UCSD-AML1 (cell line): ENCODE measurements at regions not wholly inside any gene's neighbourhood (a gene's known extent, or its start where the extent isn't known, plus 50 kb on each side); places are given as distances from the start of the nearest gene placed in this dataset.
A peak's percentile ranks its signal among the peaks of the same experiment; 100 is the strongest.

Experiments
- DNase-seq: peaks from one replicate; lab custom pipeline; 2025; ENCODE audit not compliant: unreplicated experiment; lab: John Stamatoyannopoulos, UW

GRCh38 chr2:168373468-168373867, 82.6 kb upstream of the CERS6 start:
- no peak for DNase-seq

- DNase-seq = no peak
Observed at GRCh38 chr2:168375195-168375798, 80.8 kb upstream of the CERS6 start.

- peak; percentile 16 for DNase-seq
Observed at GRCh38 chr2:168378960-168379669, 77.0 kb upstream of the CERS6 start.

- DNase-seq = no peak
Observed at GRCh38 chr2:168380500-168380899, 75.6 kb upstream of the CERS6 start.

- no peak for DNase-seq
Observed at GRCh38 chr2:168392024-168392423, 64.0 kb upstream of the CERS6 start.

GRCh38 chr2:168392797-168393196, 63.3 kb upstream of the CERS6 start:
- DNase-seq = no peak

- no peak for DNase-seq
Observed at GRCh38 chr2:168394262-168394661, 61.8 kb upstream of the CERS6 start.

GRCh38 chr2:168396131-168396530, 59.9 kb upstream of the CERS6 start:
- DNase-seq = no peak

GRCh38 chr2:168397629-168398028, 58.4 kb upstream of the CERS6 start:
- no peak for DNase-seq

- DNase-seq = no peak
Observed at GRCh38 chr2:168401048-168401556, 55.0 kb upstream of the CERS6 start.

- no peak for DNase-seq
Observed at GRCh38 chr2:168401771-168402170, 54.3 kb upstream of the CERS6 start.

GRCh38 chr2:168402531-168402930, 53.5 kb upstream of the CERS6 start:
- no peak for DNase-seq

- DNase-seq = no peak
Observed at GRCh38 chr2:168403736-168404135, 52.3 kb upstream of the CERS6 start.

- DNase-seq = no peak
Observed at GRCh38 chr2:168404764-168405163, 51.3 kb upstream of the CERS6 start.
